ENCODE measurements at regions not wholly inside any gene's neighbourhood (a gene's known extent, or its start where the extent isn't known, plus 50 kb on each side); places are given as distances from the start of the nearest gene placed in this dataset.

DNA sequence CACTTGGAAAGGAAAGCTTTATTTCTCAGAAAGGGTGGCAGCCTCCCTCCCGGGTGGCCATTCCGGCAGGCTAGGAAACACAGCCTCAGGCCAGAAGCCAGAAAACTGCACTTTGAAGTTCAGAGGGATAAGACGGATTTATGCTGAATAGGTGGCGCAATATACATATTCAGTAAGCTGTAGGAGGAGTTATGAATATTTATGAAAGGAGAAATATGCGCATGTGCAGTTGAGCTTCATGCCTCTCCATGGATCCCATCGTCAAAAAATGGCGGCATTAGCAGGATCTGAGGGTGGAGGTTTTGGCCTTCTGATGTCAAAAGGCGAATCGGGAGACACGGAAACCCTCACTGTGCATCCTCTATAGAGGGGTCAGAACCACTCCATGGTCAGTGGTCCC, 82.3 kb downstream of the KATNIP start:
- H3K4me3 ChIP-seq: no peak overlapping the region
- H3K27me3 ChIP-seq: no peaks in the 10 kb centered on the region
- no peaks in the 10 kb centered on the region for H3K9me3 ChIP-seq
- peaks cover 0 to 11% (median 0%) of the 10 kb centered on the region in 3 donors for H3K36me3 ChIP-seq
- no peak for FAIRE-seq
- H3K27ac ChIP-seq: no peak overlapping the region
- DNase-seq: no peak
- TF ChIP-seq CTCF (IDR thresholded peaks at IDR 0.05): no peak
- intact Hi-C loops (cut with DNase I): no loop called here
- no peak for ATAC-seq
- WGBS, 2 donors: 97 to 98% methylated on average over 10 of the region's 10 CpGs
- H3K4me1 ChIP-seq: no peaks in the 10 kb centered on the region

- no peak for ATAC-seq
- intact Hi-C loops (cut with DNase I): no loop called here
Observed at GRCh38 chr16:27633221-27633620, 83.3 kb downstream of the KATNIP start.

DNA sequence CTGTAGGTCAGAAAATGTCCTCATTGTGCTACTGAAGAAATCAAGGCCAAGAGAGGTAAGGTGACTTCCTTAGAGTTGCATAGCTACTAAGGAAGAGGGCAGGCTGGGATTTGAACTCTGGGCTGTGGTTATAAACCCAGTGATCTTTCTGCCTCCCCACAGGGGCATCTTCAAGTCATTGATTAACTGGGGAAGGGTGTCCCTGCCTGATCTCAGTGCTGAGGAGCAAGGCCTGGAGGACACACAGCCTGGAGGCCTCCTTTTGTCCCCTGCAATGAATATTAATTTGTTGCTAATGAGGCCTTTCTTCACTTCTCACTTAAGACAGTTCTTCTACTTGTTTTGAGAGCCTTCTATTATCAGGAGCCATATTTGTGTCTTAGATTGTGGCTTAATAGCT, 83.8 kb downstream of the KATNIP start:
- DNase-seq: no peak
- no peak overlapping the region for H3K4me3 ChIP-seq
- no peak for TF ChIP-seq CTCF (IDR thresholded peaks at IDR 0.05)
- no peaks in the 10 kb centered on the region for H3K9me3 ChIP-seq
- H3K36me3 ChIP-seq: peaks cover 0 to 11% (median 0%) of the 10 kb centered on the region in 3 donors
- no peaks in the 10 kb centered on the region for H3K4me1 ChIP-seq
- no peak for ATAC-seq
- H3K27me3 ChIP-seq: no peaks in the 10 kb centered on the region
- intact Hi-C loops (cut with DNase I): no loop called here
- FAIRE-seq: no peak
- H3K27ac ChIP-seq: no peak overlapping the region

More at GRCh38 chr16:27633221-27633620, 83.3 kb downstream of the KATNIP start:
- Histone ChIP-seq H3K4me3 (no peak overlapping the region), H3K36me3 (peaks cover 0 to 11% (median 0%) of the 10 kb centered on the region in 3 donors), H3K9me3 (no peaks in the 10 kb centered on the region), H3K4me1 (no peaks in the 10 kb centered on the region), H3K27me3 (no peaks in the 10 kb centered on the region), H3K27ac (no peak overlapping the region)
- no peak for FAIRE-seq
- TF ChIP-seq CTCF (IDR thresholded peaks at IDR 0.05): no peak
- DNase-seq: no peak
- WGBS, 2 donors: 93% methylated on average over 3 of the region's 3 CpGs

DNA sequence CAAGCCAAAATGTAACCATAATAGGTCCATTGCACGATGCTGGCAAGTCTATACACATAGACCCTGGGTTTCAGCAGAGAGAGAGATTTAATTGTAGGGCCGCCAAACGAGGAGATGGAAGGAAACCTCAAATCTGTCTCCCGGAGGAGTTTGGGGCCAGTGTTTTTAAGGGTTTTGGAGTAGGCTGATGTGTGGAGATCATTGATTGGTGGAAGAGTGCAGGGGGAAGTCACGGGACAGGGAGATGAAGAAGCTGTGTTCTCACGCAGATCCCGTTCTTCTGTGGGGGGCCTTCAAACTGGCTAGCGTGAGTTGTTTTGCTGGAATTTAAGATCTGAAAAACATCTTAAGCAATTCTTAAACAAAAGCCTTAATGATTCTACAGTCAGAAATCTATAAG, 84.8 kb downstream of the KATNIP start:
- Histone ChIP-seq H3K27me3 (no peaks in the 10 kb centered on the region), H3K27ac (no peak overlapping the region), H3K9me3 (no peaks in the 10 kb centered on the region), H3K4me3 (no peak overlapping the region), H3K36me3 (peaks cover 0 to 11% (median 0%) of the 10 kb centered on the region in 3 donors), H3K4me1 (no peaks in the 10 kb centered on the region)
- WGBS, 2 donors: 88 to 92% methylated on average over 8 of the region's 8 CpGs
- intact Hi-C loops (cut with DNase I): no loop called here
- ATAC-seq: no peak
- no peak for FAIRE-seq
- no peak for DNase-seq
- no peak for TF ChIP-seq CTCF (IDR thresholded peaks at IDR 0.05)

DNA sequence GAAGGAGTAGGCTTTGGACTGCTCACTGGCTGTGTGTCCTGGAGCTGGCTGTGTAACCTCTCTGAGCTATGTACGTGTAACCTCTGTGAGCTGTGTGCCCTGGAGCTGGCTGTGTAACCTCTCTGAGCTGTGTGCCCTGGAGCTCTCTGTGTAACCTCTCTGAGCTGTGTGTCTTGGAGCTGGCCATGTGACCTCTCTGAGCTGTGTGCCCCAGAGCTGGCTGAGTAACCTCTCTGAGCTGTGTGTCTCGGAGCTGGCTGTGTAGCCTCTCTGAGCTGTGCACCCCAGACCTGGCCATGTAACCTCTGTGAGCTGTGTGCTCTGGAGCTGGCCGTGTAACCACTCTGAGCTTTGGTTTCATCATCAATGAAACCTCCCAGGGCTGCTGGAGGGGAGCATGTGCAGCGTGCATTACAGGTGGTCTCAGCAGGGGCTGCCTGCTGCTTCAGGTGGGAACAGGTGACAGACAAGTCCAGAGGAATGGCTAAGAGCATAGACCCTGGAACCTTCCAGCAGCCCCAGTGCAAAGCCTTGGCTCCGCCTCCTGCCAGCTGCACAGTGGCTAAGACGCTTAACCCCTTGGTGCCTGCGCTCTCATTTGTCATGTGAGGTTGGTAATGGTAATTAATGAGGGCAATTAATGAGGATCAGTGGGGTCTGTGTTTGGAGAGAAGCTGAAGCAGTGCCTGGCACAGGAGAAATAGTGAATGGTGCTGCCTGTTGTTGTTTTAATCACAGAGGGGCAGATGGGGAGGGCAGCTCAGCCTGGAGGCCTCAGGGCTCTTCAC, 86.7 kb downstream of the KATNIP start:
- FAIRE-seq (no peak), DNase-seq (no peak), ATAC-seq (no peak)
- TF ChIP-seq CTCF (IDR thresholded peaks at IDR 0.05): no peak
- Histone ChIP-seq H3K27me3 (no peaks in the 10 kb centered on the region), H3K9me3 (no peaks in the 10 kb centered on the region), H3K36me3 (peaks cover 0 to 8% (median 0%) of the 10 kb centered on the region in 3 donors), H3K4me1 (no peaks in the 10 kb centered on the region), H3K4me3 (no peak overlapping the region), H3K27ac (no peak overlapping the region)
- 83 to 87% methylated on average over 7 of the region's 7 CpGs for WGBS, 2 donors
- intact Hi-C loops (cut with DNase I): no loop called here
